Activated B cell treated with CpG ODN at 0.5 μM for 24 hours (primary cell): ENCODE measurements at regions not wholly inside any gene's neighbourhood (a gene's known extent, or its start where the extent isn't known, plus 50 kb on each side); places are given as distances from the start of the nearest gene placed in this dataset.
"Not testable (repeated sequence)": the region's sequence is repeated elsewhere in the genome, so short reads cannot be mapped to it uniquely, and the experiment has no call there.

Experiments
- ATAC-seq: fragments of 200-7000 bp; cut with Tn5 transposase; one replicate; pipeline ENCODE4 v1.10.0; 2021; ENCODE audit warnings: low read depth, mild to moderate bottlenecking, moderate library complexity
- CTCF ChIA-PET: fragments of 350-600 bp; sonication (Branson Sonifier 250); formaldehyde crosslinking; loops from one replicate; lab custom pipeline; 2021; ENCODE audit warnings: antibody characterized with exemption; lab: Charles Lee
- POLR2A ChIA-PET: fragments of 350-600 bp; sonication (Branson Sonifier 250); formaldehyde crosslinking; loops from one replicate; lab custom pipeline; 2021; ENCODE audit warnings: antibody characterized with exemption; lab: Charles Lee
- DNase-seq: peaks from one replicate; pipeline ENCODE4 v3.0.0; 2022
- H3K27ac Mint-ChIP-seq: one replicate; pipeline ENCODE4 v1.8.0; 2020; ENCODE audit warnings: mixed read lengths
- H3K27me3 Mint-ChIP-seq: one replicate; pipeline ENCODE4 v1.8.0; 2021; ENCODE audit warnings: mixed read lengths
- H3K36me3 Mint-ChIP-seq: one replicate; pipeline ENCODE4 v1.8.0; 2021; ENCODE audit warnings: low read depth, mixed read lengths
- H3K4me1 Mint-ChIP-seq: one replicate; pipeline ENCODE4 v1.8.0; 2021; ENCODE audit warnings: mixed read lengths
- H3K4me3 Mint-ChIP-seq: one replicate; pipeline ENCODE4 v1.8.0; 2020; ENCODE audit warnings: mild to moderate bottlenecking, mixed read lengths
- H3K9me3 Mint-ChIP-seq: one replicate; pipeline ENCODE4 v1.8.0; 2020; ENCODE audit warnings: mixed read lengths
- intact Hi-C: fragments of 100-400 bp; cut with micrococcal nuclease; formaldehyde crosslinking; loops from one replicate; pipeline ENCODE4 v1.15.1; 2024
- TF ChIP-seq, protein P1 (sequence below): fragments of 200-600 bp; IDR thresholded peaks from one replicate; pipeline ENCODE4 v1.8.0; 2022; ENCODE audit warnings: antibody characterized with exemption, mild to moderate bottlenecking

DNA sequence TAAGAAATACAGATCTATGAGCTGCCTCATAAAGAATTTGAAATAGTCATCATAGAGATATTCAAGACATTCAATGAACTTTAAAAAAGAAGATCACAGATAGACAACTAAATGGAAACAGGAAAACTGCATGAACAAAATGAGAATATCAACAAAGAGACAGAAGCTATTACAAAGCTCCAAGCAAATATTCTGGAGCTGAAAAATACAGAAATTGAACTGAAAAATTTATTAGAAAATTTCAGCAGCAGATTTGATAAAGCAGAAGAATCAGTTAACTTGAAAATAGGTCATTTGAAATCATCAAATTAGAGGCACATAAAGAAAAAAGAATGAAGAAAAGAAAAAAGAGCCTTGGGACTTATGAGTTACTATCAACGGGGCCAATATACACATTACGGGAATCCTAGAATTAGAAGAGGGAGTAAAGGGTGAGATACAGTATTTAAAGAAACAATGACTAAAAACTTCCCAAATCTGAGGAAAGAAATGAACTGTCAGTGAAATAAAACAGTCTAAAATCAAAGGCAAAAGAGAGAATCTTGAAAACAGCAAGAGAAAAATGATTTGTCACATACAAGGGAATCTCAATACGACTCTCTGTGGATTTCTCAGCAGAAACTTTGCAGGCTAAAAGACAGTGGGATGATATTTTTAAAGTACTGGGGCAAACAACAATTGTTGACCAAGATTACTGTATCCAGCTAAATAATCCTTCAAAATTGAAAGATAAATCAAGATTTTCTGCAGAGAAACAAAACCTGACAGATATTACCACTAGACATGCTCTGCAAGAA lies 641.6 kb downstream of the ANKRD50 start:
- CTCF ChIA-PET = no interaction called here
- H3K4me3 Mint-ChIP-seq = no peak overlapping the region
- no peaks in the 10 kb centered on the region for H3K27me3 Mint-ChIP-seq
- H3K27ac Mint-ChIP-seq = no peak overlapping the region
- H3K4me1 Mint-ChIP-seq = no peaks in the 10 kb centered on the region
- POLR2A ChIA-PET = no interaction called here
- intact Hi-C loops = no loop called here
- peaks cover 3% of the 10 kb centered on the region for H3K36me3 Mint-ChIP-seq
- TF ChIP-seq, protein P1, sequence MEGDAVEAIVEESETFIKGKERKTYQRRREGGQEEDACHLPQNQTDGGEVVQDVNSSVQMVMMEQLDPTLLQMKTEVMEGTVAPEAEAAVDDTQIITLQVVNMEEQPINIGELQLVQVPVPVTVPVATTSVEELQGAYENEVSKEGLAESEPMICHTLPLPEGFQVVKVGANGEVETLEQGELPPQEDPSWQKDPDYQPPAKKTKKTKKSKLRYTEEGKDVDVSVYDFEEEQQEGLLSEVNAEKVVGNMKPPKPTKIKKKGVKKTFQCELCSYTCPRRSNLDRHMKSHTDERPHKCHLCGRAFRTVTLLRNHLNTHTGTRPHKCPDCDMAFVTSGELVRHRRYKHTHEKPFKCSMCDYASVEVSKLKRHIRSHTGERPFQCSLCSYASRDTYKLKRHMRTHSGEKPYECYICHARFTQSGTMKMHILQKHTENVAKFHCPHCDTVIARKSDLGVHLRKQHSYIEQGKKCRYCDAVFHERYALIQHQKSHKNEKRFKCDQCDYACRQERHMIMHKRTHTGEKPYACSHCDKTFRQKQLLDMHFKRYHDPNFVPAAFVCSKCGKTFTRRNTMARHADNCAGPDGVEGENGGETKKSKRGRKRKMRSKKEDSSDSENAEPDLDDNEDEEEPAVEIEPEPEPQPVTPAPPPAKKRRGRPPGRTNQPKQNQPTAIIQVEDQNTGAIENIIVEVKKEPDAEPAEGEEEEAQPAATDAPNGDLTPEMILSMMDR = no peak
- DNase-seq (no peak), ATAC-seq (no peak)
- peaks cover 24% of the 10 kb centered on the region for H3K9me3 Mint-ChIP-seq

DNA sequence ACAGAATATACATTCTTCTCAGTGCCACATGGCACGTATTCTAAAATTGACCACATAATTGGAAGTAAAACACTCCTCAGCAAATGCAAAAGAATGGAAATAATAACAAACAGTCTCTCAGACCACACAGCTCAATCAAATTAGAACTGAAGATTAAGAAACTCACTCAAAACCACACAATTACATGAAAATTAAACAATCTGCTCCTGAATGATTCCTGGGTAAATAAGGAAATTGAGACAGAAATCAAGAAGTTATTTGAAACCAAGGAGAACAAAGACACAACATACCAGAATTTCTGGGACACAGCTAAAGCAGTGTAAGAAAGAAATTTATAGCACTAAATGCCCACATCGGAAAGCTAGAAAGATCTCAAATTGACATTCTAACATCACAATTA lies 637.3 kb downstream of the ANKRD50 start:
- POLR2A ChIA-PET, H3K27me3 Mint-ChIP-seq, ATAC-seq, intact Hi-C loops, H3K4me3 Mint-ChIP-seq, DNase-seq, CTCF ChIA-PET, H3K4me1 Mint-ChIP-seq, H3K27ac Mint-ChIP-seq, H3K36me3 Mint-ChIP-seq: not testable (repeated sequence)
- H3K9me3 Mint-ChIP-seq = peaks cover 32% of the 10 kb centered on the region

DNA sequence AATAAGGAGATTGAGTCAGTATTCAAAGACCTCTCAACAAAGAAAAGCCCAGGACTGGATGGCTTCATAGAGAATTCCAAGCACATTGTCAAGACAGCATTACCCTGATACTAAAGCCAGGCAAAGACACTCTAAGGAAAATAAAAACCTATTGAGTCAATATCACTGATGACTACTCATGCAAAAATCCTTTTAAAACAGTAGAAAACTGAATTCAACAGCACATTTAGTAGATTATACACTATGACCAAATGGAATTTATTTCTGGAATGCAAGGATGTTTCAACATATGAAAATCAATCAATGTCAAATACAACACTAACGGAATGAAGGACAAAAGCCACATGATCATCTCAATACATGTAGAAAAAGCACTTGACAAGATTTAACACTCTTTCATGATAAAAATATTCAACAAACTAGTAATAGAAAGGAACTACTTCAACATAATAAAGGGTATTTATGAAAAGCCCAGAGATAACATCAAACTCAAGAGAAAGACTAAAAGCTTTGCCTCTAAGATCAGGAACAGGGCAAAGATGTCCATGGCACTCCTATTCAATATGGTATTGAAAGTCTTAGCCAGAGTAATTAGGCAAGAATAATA lies 633.3 kb downstream of the ANKRD50 start:
- TF ChIP-seq, protein P1 = no peak
- ATAC-seq (no peak), DNase-seq (no peak)
- peaks cover 17% of the 10 kb centered on the region for H3K9me3 Mint-ChIP-seq
- no peak overlapping the region for H3K27ac Mint-ChIP-seq
- intact Hi-C loops = no loop called here
- H3K27me3 Mint-ChIP-seq = no peaks in the 10 kb centered on the region
- H3K36me3 Mint-ChIP-seq = no peaks in the 10 kb centered on the region
- H3K4me3 Mint-ChIP-seq = no peak overlapping the region
- POLR2A ChIA-PET = no interaction called here
- H3K4me1 Mint-ChIP-seq = no peaks in the 10 kb centered on the region
- CTCF ChIA-PET = no interaction called here

DNA sequence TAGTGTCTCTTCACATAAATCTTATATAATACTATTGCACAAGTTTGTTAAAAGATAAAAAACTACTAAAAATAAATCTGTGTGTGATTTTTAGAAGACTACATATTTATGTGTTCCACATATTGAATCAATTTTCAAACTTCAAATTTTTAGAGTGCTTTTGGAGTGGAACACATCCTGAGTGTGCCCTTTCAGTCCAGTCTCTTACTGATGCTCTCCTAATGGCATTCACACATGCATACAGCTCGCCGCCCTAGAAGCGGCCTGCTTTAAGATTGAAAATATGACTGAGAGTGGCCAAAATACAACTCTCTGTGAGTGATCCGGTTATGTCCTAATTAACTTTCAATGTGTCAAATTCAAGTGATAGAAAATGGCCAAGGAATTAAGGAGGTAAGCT lies 628.8 kb downstream of the ANKRD50 start:
- no peak for ATAC-seq
- Mint-ChIP-seq H3K4me3 (no peak overlapping the region), H3K36me3 (no peaks in the 10 kb centered on the region), H3K27me3 (no peaks in the 10 kb centered on the region), H3K9me3 (peaks cover 7% of the 10 kb centered on the region), H3K27ac (no peak overlapping the region), H3K4me1 (no peaks in the 10 kb centered on the region)
- intact Hi-C loops = no loop called here
- ChIA-PET POLR2A (no interaction called here), CTCF (no interaction called here)
- TF ChIP-seq, protein P1 = no peak
- DNase-seq = no peak

DNA sequence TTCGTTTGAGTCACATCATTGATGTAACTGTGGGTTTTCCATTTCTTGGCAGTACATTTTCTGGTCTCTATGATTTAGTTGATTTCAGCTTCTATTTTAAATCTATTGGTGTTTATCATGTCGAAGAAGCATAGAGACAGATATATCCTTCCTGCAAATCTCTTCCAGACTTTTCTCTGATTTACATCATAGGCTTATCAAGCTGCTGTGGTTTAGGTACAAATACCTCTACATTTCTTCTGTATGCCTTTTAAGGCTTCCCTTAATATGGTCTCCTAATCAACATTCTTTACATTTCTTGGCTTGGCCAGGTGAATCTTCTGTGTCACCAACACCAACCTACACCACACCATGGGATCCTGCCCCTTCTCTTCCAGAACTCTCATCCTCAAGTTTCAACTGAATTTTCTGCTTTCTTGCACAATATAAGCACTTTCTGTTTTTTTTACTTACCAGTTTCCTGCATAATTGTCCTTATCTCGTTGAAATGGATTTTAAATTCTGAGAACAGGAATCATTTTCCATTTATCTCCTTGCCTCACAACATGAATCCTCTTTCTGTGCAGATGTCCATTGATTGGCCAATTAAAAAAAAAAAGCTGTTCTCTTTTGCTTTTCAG lies 626.9 kb downstream of the ANKRD50 start:
- no peak overlapping the region for H3K27ac Mint-ChIP-seq
- DNase-seq (no peak), ATAC-seq (no peak)
- intact Hi-C loops = no loop called here
- H3K9me3 Mint-ChIP-seq = no peaks in the 10 kb centered on the region
- H3K27me3 Mint-ChIP-seq = no peaks in the 10 kb centered on the region
- H3K36me3 Mint-ChIP-seq = no peaks in the 10 kb centered on the region
- H3K4me1 Mint-ChIP-seq = no peaks in the 10 kb centered on the region
- TF ChIP-seq, protein P1 = no peak
- H3K4me3 Mint-ChIP-seq = no peak overlapping the region
- ChIA-PET CTCF (no interaction called here), POLR2A (no interaction called here)
